Stimulated activated CD8-positive, alpha-beta memory T cell treated with anti-CD3 and anti-CD28 coated beads, Interleukin-2, amount 100 ng/mL, for 1 hour (primary cell): ENCODE measurements at regions not wholly inside any gene's neighbourhood (a gene's known extent, or its start where the extent isn't known, plus 50 kb on each side); places are given as distances from the start of the nearest gene placed in this dataset.
"Not testable (repeated sequence)": the region's sequence is repeated elsewhere in the genome, so short reads cannot be mapped to it uniquely, and the experiment has no call there.

Experiments used
- DNase-seq, 2 donors: peaks; one replicate each; pipeline ENCODE4 v3.0.0-alpha.2; 2020; ENCODE audit warnings: low read depth in 2 of 2

DNA sequence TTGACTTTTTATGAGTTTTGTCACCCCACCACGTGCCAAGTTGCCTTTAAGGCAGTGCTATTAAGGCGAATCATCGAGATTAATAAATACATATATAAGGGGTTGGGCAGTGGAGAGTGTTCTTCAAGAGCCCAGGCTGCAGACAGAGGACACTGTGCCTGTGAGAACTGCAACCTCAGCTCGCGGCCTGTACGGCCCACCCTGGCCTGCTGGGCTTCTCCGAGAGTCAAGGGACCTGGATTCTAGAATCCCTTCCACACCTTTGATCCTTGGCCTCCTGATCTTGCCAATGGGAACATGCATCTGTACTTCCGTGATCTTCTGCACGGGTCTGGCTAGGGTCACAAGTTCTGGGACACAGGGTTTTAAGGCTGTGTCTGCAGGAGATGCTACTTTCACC is 54.5 kb downstream of the IRX5 start:
- no peak for DNase-seq

DNA sequence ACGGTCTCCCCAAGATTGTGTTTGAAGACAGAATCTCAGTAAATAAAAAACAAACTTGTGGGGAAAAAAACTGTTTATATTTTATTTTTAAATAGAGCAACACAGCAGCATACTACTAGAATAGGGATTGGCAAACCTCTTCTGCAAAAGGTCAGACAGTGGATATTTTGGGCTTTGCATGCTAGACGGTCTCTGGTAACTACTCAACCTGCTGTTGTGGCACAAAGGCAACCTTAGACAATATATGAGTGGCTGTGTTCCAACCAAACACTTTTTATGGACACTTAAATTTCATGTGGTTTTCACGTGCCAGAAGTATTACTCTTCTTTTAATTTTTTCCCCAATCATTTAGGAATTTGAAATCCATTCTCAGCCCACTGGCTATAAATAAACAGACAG is 55.0 kb downstream of the IRX5 start:
- no peak for DNase-seq

DNA sequence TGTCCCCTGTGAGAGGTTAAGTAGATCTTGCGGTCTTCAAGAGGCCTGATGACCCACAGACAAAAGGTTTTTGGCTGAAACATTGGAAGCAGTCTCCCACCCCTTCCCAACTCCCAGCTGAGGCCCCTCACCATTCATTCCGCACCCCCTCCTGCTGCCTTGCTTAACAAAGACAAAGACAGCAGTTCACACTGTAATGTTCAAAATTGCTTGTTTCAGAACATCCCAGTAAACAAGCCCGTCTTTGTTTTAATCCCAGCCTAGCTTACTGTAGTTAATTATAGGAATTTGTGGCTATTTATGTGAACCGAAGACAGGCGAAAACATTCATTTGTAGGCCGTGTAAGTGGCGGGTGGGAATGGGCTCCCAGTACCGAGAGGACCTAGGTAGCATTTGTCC is 55.7 kb downstream of the IRX5 start:
- no peak for DNase-seq

GRCh38 chr16:54987081-54987480 is 56.4 kb downstream of the IRX5 start:
- no peak for DNase-seq

- no peak for DNase-seq
Observed at GRCh38 chr16:54991525-54991924, 60.9 kb downstream of the IRX5 start.

- not testable (repeated sequence) for DNase-seq
Observed at GRCh38 chr16:54991946-54992345, 61.3 kb downstream of the IRX5 start.

DNA sequence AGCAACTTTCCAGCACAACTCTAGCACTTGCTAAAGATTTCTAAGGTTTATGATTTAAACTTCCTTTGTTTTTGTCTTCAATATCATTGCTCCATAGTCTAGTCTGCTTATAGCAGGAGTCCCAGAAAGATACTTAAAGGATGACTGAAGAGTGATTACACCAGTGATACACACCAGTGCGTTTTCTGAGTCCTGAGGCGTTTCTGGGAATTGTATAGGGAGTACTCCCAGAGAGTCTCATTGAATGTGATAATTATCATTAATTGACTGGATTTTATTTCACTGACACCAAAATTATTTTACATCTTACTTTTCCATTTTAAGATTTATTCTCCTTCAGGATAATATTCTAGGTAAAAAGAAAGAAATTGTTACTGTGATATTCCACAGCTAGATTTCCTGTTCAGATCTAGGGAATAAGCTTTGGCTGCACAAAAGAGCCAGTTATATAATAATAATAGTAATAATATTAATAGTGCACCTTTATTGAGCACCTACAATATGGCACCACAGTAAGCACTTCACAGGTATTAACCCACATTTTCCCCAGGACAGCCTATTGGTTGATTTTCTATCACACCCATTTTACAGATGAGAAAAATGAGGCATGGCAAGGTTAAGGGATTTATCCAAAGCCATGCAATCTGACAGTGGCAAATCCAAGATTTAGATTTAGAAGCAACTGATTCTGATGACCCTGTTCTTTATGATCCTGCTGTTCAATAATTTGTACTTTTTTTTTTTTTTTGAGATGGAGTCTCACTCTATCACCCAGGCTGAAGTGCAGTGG is 62.6 kb downstream of the IRX5 start:
- no peak for DNase-seq

- no peak for DNase-seq
Observed at GRCh38 chr16:54996186-54996585, 65.5 kb downstream of the IRX5 start.

GRCh38 chr16:54998834-54999233 is 68.2 kb downstream of the IRX5 start:
- DNase-seq = no peak

DNA sequence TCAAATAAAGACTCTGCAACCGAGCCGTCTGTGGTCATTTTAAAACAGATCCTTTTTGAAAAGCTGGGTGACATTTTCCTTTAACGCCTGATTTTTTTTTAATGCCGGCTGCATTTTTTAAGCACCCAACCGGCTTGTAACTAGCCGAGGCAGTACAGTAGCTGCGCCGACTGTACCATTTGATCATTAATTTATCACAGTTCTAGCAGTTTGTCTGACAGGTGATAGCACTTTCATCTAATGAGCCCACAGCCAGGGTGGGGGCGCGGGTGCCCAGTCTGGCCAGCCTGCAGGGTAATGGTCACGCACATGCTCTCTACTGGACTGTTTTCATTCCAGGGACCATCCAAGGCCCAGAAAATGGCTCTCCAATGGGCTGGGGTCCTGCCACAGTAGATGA is 68.8 kb downstream of the IRX5 start:
- no peak for DNase-seq

GRCh38 chr16:55000595-55000994 is 69.9 kb downstream of the IRX5 start:
- no peak for DNase-seq

DNA sequence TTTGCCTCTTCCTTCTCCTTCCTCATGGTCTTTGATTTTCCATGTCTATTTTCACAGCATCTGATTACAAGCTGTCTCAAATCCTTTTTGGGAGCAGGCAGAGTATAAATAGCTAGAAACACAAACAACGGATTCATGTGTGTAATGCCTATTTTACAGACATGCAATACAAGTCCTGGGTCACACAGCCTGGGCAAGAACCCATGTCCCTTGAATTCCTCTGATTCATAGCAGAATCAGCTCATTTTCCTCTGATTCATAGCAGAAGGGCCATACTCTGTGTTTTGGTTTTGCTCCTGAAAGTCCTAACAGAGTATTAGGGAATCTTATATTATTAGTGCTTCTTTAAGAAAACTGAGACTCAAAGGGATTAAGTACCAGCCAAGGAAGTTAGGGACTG is 71.3 kb downstream of the IRX5 start:
- DNase-seq = no peak

GRCh38 chr16:55002419-55002818 is 71.8 kb downstream of the IRX5 start:
- DNase-seq = no peak

- DNase-seq = no peak
Observed at GRCh38 chr16:55003306-55003705, 72.6 kb downstream of the IRX5 start.

DNA sequence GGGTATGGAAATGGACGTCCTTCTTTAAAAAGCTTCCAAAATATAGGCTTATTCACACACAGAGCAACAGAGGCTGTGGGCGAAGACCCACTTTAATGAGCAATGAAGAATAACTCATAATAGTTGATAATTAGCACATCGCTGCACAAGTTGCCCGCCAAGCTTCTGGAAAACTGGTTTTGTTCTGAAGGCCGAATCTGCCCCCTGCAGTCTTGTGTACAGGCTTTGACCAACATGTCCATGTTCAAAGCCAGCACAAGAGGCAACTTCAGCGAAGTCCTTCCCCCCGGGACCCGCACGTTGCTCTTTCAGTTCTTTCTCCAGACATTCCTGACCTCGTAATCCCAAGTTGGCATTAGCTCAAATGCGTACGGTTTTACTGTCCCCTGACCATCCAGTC is 73.3 kb downstream of the IRX5 start:
- DNase-seq = no peak

DNA sequence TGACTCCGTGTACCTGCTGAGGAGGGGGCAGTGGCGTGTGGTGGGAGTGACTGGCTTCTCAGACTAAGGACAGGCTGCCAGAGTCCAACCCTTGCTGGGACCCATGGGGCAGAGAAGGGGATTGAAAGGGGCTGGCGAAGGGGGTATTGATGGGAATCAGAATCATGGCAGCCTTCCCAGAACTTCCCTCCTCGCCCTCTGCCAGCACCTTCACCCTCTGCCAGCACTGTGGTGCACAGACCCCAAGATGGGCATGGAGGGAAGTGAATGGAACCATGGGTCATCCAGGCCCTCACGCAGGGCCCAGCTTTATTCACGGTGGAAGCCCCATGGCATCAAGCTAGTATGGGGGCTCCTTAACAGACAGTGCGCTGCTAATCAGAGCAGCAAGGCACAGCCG is 76.8 kb downstream of the IRX5 start:
- no peak for DNase-seq

GRCh38 chr16:55008836-55009510 is 78.3 kb downstream of the IRX5 start:
- DNase-seq = no peak

DNA sequence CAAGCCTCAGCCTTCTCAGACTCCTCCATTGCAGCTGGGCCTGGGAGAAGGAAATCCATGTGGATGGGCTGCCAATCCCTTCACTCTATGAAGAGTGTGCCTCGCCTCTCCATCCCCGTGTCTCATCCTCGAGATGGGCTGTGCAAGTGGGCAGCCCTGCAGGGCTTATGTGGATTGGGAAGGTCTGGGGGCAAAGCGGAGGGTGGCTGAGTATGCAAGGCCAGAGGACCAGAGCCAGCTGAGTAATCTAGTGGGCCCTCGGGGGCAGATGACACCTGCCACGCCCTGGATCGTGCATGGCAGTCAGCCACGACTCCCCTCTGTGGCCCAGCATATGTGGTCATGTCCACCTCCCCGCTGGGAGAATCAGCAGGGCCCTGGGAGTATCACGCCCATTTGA is 78.9 kb downstream of the IRX5 start:
- no peak for DNase-seq

GRCh38 chr16:55010492-55011160 is 80.0 kb downstream of the IRX5 start:
- DNase-seq = no peak

- DNase-seq = no peak
Observed at GRCh38 chr16:55012362-55012761, 81.7 kb downstream of the IRX5 start.

- DNase-seq = no peak
Observed at GRCh38 chr16:55012793-55013192, 82.1 kb downstream of the IRX5 start.

DNA sequence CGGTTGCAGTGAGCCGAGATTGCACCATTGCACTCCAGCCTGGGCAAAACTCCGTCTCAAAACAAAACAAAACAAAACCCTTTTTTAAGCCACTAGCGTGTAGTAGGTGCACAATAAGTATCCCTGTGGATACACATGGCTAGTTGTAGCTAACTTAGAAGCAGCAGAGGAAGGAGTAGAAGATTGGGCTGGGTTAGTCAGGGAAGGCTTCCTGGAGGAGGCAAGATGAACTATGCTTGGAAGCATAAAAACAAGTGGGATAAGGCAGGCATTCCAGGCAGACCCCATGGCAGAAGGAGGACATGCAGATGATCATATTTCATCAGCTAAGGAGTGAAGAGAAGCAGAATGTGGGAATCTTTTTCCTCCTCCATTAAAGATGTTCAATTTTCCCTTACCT is 83.4 kb downstream of the IRX5 start:
- DNase-seq = no peak
